ENCODE measurements at regions not wholly inside any gene's neighbourhood (a gene's known extent, or its start where the extent isn't known, plus 50 kb on each side); places are given as distances from the start of the nearest gene placed in this dataset.

GRCh38 chr10:55410415-55410885, 609.4 kb upstream of the PCDH15 start:
- no peaks in the 10 kb centered on the region for H3K36me3 ChIP-seq (ENCODE audit: insufficient read depth, low read length)
- peak overlapping the region; percentile 15 for H3K27ac Mint-ChIP-seq (ENCODE audit: unreplicated experiment)

GRCh38 chr10:55404094-55404493, 603.1 kb upstream of the PCDH15 start:
- no peaks in the 10 kb centered on the region for H3K36me3 ChIP-seq (ENCODE audit: insufficient read depth, low read length)
- TF ChIP-seq EZH2 (IDR thresholded peaks at IDR 0.05; ENCODE audit: insufficient read depth, low read length) (no peak), CTCF (IDR thresholded peaks at IDR 0.05; ENCODE audit: insufficient read depth, low read depth, low read length) (no peak)
- H3K9ac ChIP-seq (ENCODE audit: low read length), result no peak overlapping the region
- H3K4me1 ChIP-seq (ENCODE audit: insufficient read depth, low read length), result no peaks in the 10 kb centered on the region
- H3K4me1 Mint-ChIP-seq (ENCODE audit: low read depth, unreplicated experiment), result peaks cover 15% of the 10 kb centered on the region
- H3K27me3 ChIP-seq (ENCODE audit: insufficient read depth, low read length), result no peaks in the 10 kb centered on the region
- no peak overlapping the region for H2AFZ ChIP-seq (ENCODE audit: low read depth, low read length)
- H3K9me3 ChIP-seq (ENCODE audit: insufficient read depth, low read depth, low read length), result no peaks in the 10 kb centered on the region
- H3K9me3 Mint-ChIP-seq (ENCODE audit: unreplicated experiment), result no peaks in the 10 kb centered on the region
- no peak for FAIRE-seq
- H3K4me3 ChIP-seq (ENCODE audit: insufficient read depth, low read depth, low read length), result no peak overlapping the region
- no peak for DNase-seq (ENCODE audit: low read depth)
- H3K36me3 Mint-ChIP-seq (ENCODE audit: low read depth, unreplicated experiment), result no peaks in the 10 kb centered on the region
- H4K20me1 ChIP-seq (ENCODE audit: insufficient read depth, low read length), result no peaks in the 10 kb centered on the region
- no peak overlapping the region for H3K4me3 Mint-ChIP-seq (ENCODE audit: unreplicated experiment)
- H3K27ac ChIP-seq (ENCODE audit: low read depth, low read length), result no peak overlapping the region
- no peak overlapping the region for H3K4me2 ChIP-seq (ENCODE audit: low read length)
- no peak overlapping the region for H3K27ac Mint-ChIP-seq (ENCODE audit: unreplicated experiment)
- H3K27me3 Mint-ChIP-seq (ENCODE audit: low read depth, unreplicated experiment), result no peaks in the 10 kb centered on the region
- H3K79me2 ChIP-seq (ENCODE audit: insufficient read depth, low read length), result no peaks in the 10 kb centered on the region

More at GRCh38 chr10:55410415-55410885, 609.4 kb upstream of the PCDH15 start:
- Mint-ChIP-seq H3K27me3 (ENCODE audit: low read depth, unreplicated experiment) (no peaks in the 10 kb centered on the region), H3K4me1 (ENCODE audit: low read depth, unreplicated experiment) (no peaks in the 10 kb centered on the region), H3K4me3 (ENCODE audit: unreplicated experiment) (no peak overlapping the region), H3K36me3 (ENCODE audit: low read depth, unreplicated experiment) (no peaks in the 10 kb centered on the region), H3K9me3 (ENCODE audit: unreplicated experiment) (no peaks in the 10 kb centered on the region)
- peak overlapping the region; percentile 42 for H2AFZ ChIP-seq (ENCODE audit: low read depth, low read length)
- FAIRE-seq (no peak), DNase-seq (ENCODE audit: low read depth) (no peak)
- H4K20me1 ChIP-seq (ENCODE audit: insufficient read depth, low read length), result no peaks in the 10 kb centered on the region
- no peaks in the 10 kb centered on the region for H3K79me2 ChIP-seq (ENCODE audit: insufficient read depth, low read length)
- no peak overlapping the region for H3K9ac ChIP-seq (ENCODE audit: low read length)
- H3K4me3 ChIP-seq (ENCODE audit: insufficient read depth, low read depth, low read length), result no peak overlapping the region
- TF ChIP-seq CTCF (IDR thresholded peaks at IDR 0.05; ENCODE audit: insufficient read depth, low read depth, low read length) (no peak), EZH2 (IDR thresholded peaks at IDR 0.05; ENCODE audit: insufficient read depth, low read length) (no peak)
- no peak overlapping the region for H3K27ac ChIP-seq (ENCODE audit: low read depth, low read length)
- peak overlapping the region; percentile 19 for H3K4me2 ChIP-seq (ENCODE audit: low read length)
- H3K9me3 ChIP-seq (ENCODE audit: insufficient read depth, low read depth, low read length), result no peaks in the 10 kb centered on the region
- H3K4me1 ChIP-seq (ENCODE audit: insufficient read depth, low read length), result no peaks in the 10 kb centered on the region
- no peaks in the 10 kb centered on the region for H3K27me3 ChIP-seq (ENCODE audit: insufficient read depth, low read length)

- Histone ChIP-seq H4K20me1 (ENCODE audit: insufficient read depth, low read length) (no peaks in the 10 kb centered on the region), H3K4me2 (ENCODE audit: low read length) (no peak overlapping the region), H3K4me3 (ENCODE audit: insufficient read depth, low read depth, low read length) (no peak overlapping the region), H3K4me1 (ENCODE audit: insufficient read depth, low read length) (no peaks in the 10 kb centered on the region), H2AFZ (ENCODE audit: low read depth, low read length) (peak overlapping the region; percentile 19), H3K27ac (ENCODE audit: low read depth, low read length) (no peak overlapping the region), H3K9me3 (ENCODE audit: insufficient read depth, low read depth, low read length) (no peaks in the 10 kb centered on the region), H3K79me2 (ENCODE audit: insufficient read depth, low read length) (no peaks in the 10 kb centered on the region), H3K27me3 (ENCODE audit: insufficient read depth, low read length) (no peaks in the 10 kb centered on the region), H3K9ac (ENCODE audit: low read length) (no peak overlapping the region), H3K36me3 (ENCODE audit: insufficient read depth, low read length) (no peaks in the 10 kb centered on the region)
- Mint-ChIP-seq H3K27me3 (ENCODE audit: low read depth, unreplicated experiment) (no peaks in the 10 kb centered on the region), H3K9me3 (ENCODE audit: unreplicated experiment) (no peaks in the 10 kb centered on the region), H3K4me1 (ENCODE audit: low read depth, unreplicated experiment) (peaks cover 24% of the 10 kb centered on the region), H3K36me3 (ENCODE audit: low read depth, unreplicated experiment) (no peaks in the 10 kb centered on the region), H3K4me3 (ENCODE audit: unreplicated experiment) (no peak overlapping the region), H3K27ac (ENCODE audit: unreplicated experiment) (peak overlapping the region; percentile 79)
- DNase-seq (ENCODE audit: low read depth) (peak; percentile 34), FAIRE-seq (no peak)
- no peak for TF ChIP-seq CTCF (IDR thresholded peaks at IDR 0.05; ENCODE audit: insufficient read depth, low read depth, low read length)
- no peak for TF ChIP-seq EZH2 (IDR thresholded peaks at IDR 0.05; ENCODE audit: insufficient read depth, low read length)
Observed at GRCh38 chr10:55400075-55400849, 599.2 kb upstream of the PCDH15 start.

Measured in astrocyte (in vitro differentiated cells and primary cell).